NCI-H526 treated with DMSO at 0.1 percent for 48 hours (cell line): ENCODE measurements at regions not wholly inside any gene's neighbourhood (a gene's known extent, or its start where the extent isn't known, plus 50 kb on each side); places are given as distances from the start of the nearest gene placed in this dataset.

ENCODE experiments used
- DNase-seq: peaks from one replicate; lab custom pipeline; 2025; lab: John Stamatoyannopoulos, UW

- DNase-seq: no peak
Measured at GRCh38 chr18:54532222-54532621, 58.8 kb upstream of the DYNAP start.

- no peak for DNase-seq
Measured at GRCh38 chr18:54532962-54533361, 58.1 kb upstream of the DYNAP start.
